Psoas muscle (tissue), 7 donors: ENCODE measurements at regions not wholly inside any gene's neighbourhood (a gene's known extent, or its start where the extent isn't known, plus 50 kb on each side); places are given as distances from the start of the nearest gene placed in this dataset.

ENCODE experiments used
- ATAC-seq, 4 donors: fragments of 200-7000 bp; cut with Tn5 transposase; one replicate each; pipeline ENCODE4 v1.9.1; 2020; ENCODE audit warnings: moderate library complexity in 3 of 4, mild to moderate bottlenecking in 2 of 4
- DNase-seq, 2 donors: peaks; one replicate each; pipeline ENCODE4 v3.0.0-alpha.2; 2020
- H3K27ac ChIP-seq: fragments of 200-600 bp; one replicate; pipeline ENCODE4 v1.8.0; 2022
- H3K27me3 ChIP-seq, 3 donors: fragments of 200-600 bp in 1 of 3; one replicate each; pipeline versions ENCODE4 v1.6.1 to v1.8.0; 2013 to 2022; ENCODE audit warnings: low read length in 2 of 3, mild to moderate bottlenecking in 2 of 3, moderate library complexity in 1 of 3; ENCODE audit not compliant: insufficient read depth in 3 of 3
- H3K36me3 ChIP-seq, 2 donors: fragments of 200-600 bp in 1 of 2; one replicate each; pipeline versions ENCODE4 v1.6.1 to v1.8.0; 2013 to 2022; ENCODE audit warnings: low read depth in 1 of 2, mild to moderate bottlenecking in 1 of 2, moderate library complexity in 1 of 2; ENCODE audit not compliant: insufficient read depth in 1 of 2
- H3K4me1 ChIP-seq: fragments of 200-600 bp; one replicate; pipeline ENCODE4 v1.8.0; 2022
- H3K4me3 ChIP-seq: fragments of 200-600 bp; one replicate; pipeline ENCODE4 v1.8.0; 2022; ENCODE audit warnings: mild to moderate bottlenecking
- H3K9me3 ChIP-seq: fragments of 200-600 bp; one replicate; pipeline ENCODE4 v1.8.0; 2022
- WGBS, 3 donors: extraction: QIAGEN DNeasy Blood & Tissue Kit; methylation state at CpG; one replicate each; pipeline versions ENCODE4 v1.1.6 to v1.1.7; 2013; 5-methylcytosine and 5-hydroxymethylcytosine counted together
- intact Hi-C, 2 donors: fragments of 100-400 bp; cut with DNase I; formaldehyde crosslinking; loops; one replicate each; pipeline versions ENCODE4 v1.11.0 to v1.14.2; 2022
- TF ChIP-seq, protein P1 (sequence below): fragments of 200-600 bp; IDR thresholded peaks from one replicate; pipeline ENCODE4 v1.8.0; 2022; ENCODE audit warnings: antibody characterized with exemption
- donor health status: healthy with polysubstance abuse.
- donor health status: DM: no; HTN: no; CAD: no; lungs with moderate emphysema.
- donor health status: Bipolar disorder and iron deficiency.
- donor health status: healthy.
- donor health status: DM: yes; HTN: yes; CAD: no.
- donor health status: DM: no; HTN: no; CAD: no.
- donor health status: DM: yes; HTN: yes; CAD: no.

DNA sequence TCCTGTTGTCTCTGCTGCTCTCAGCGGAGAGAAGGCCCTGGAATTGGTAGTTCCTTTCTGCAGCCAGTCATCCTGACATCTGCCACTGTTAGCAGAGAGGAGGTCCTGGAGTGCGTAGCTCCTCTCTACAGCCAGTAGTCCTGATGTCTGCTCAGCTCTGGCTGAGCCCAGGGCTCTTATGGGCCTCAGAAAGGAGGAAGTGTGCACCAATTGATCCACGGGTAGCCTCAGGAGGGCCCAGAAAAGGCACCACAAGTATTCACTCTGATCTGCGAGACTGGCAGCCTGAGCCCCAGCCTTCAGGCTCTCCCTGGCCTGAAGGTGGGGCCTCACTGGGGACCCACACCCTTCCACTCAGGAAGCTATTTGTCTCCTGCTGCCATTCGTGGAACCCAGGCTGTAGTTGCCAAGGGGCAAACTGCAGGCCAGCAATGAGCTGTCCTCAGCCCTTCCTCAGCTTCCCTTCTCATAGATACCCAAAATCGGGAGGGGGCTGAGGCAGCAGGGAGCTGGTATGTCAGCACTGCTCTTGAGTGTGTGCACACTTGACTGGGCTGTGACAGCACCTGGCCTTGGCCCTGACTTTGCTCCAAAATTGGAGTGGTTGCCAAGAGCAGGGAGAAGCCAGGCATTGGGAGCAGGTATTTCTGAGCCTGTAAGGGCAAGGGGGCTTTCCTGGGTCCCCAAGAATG, 1049.5 kb upstream of the ACO1 start:
- ATAC-seq: no peak
- H3K4me1 ChIP-seq: no peaks in the 10 kb centered on the region
- TF ChIP-seq, protein P1, sequence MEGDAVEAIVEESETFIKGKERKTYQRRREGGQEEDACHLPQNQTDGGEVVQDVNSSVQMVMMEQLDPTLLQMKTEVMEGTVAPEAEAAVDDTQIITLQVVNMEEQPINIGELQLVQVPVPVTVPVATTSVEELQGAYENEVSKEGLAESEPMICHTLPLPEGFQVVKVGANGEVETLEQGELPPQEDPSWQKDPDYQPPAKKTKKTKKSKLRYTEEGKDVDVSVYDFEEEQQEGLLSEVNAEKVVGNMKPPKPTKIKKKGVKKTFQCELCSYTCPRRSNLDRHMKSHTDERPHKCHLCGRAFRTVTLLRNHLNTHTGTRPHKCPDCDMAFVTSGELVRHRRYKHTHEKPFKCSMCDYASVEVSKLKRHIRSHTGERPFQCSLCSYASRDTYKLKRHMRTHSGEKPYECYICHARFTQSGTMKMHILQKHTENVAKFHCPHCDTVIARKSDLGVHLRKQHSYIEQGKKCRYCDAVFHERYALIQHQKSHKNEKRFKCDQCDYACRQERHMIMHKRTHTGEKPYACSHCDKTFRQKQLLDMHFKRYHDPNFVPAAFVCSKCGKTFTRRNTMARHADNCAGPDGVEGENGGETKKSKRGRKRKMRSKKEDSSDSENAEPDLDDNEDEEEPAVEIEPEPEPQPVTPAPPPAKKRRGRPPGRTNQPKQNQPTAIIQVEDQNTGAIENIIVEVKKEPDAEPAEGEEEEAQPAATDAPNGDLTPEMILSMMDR: no peak
- no peaks in the 10 kb centered on the region for H3K36me3 ChIP-seq
- intact Hi-C loops: no loop called here
- no peak for DNase-seq
- H3K27ac ChIP-seq: no peak overlapping the region
- H3K27me3 ChIP-seq: no peaks in the 10 kb centered on the region
- WGBS, 3 donors: 67 to 74% (median 69%) methylated on average over 6 of the region's 6 CpGs
- H3K4me3 ChIP-seq: no peak overlapping the region
- H3K9me3 ChIP-seq: peaks cover 4% of the 10 kb centered on the region

DNA sequence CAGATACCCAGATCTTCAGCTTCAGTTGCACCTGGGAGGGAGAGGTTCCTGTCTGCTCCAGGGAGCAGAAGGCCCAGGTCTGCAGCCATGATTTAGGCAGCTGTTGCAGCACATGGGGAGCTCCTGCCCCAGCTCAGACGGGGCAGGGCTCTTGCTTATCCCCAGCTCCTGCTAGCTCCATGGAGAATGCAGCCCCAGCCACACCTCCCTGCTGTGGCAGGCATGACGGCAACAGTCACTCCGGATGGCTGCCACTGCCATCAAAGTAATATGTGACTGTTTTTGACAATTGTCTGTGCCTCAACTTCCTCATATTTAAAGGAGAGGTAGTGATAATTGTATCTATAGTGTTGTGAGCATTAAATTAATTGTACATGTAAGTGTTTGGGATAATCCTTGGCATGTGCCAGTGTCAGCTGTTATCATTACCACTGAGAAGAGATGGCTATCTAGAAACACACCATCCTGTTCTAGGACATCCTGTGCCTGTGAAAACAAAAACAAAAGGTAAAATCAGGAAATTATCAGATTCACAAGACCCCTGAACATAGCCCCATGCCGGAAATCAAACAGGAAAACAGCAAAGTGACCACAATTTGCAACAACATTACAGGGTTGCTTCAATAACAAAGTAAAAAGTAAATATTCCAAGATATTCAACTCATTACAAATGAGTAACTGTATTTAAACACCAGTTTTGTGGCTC, 1048.8 kb upstream of the ACO1 start:
- H3K36me3 ChIP-seq: no peaks in the 10 kb centered on the region
- WGBS, 3 donors: 19 to 33% (median 30%) methylated on average over 4 of the region's 4 CpGs
- intact Hi-C loops: no loop called here
- no peak for ATAC-seq
- TF ChIP-seq, protein P1: no peak
- no peaks in the 10 kb centered on the region for H3K4me1 ChIP-seq
- peaks cover 4% of the 10 kb centered on the region for H3K9me3 ChIP-seq
- no peak overlapping the region for H3K27ac ChIP-seq
- no peak overlapping the region for H3K4me3 ChIP-seq
- H3K27me3 ChIP-seq: no peaks in the 10 kb centered on the region
- no peak for DNase-seq

DNA sequence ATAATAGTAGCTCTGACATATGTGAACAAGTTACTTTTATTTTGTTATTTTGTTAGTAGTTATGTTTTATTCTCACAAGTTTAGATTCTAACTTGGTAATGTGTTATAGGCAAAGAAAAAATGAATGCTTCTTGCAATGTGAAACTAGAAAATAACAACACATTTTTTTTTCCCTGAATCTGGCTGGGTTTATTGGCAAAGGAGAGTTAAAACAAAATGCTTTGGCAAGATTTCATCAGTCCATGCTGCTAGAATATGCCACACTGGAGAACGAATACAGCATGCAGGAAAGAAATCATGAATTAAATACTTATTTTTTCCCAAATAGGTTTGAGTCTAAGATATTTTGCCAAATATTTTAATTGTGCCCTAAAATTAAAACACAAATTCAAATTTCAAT, 1048.1 kb upstream of the ACO1 start:
- TF ChIP-seq, protein P1: no peak
- no peaks in the 10 kb centered on the region for H3K27me3 ChIP-seq
- H3K27ac ChIP-seq: no peak overlapping the region
- ATAC-seq (no peak), DNase-seq (no peak)
- H3K9me3 ChIP-seq: peaks cover 4% of the 10 kb centered on the region
- no peaks in the 10 kb centered on the region for H3K36me3 ChIP-seq
- WGBS, 3 donors: 6 to 9% (median 7%) methylated on average over 1 of the region's 1 CpG
- no peaks in the 10 kb centered on the region for H3K4me1 ChIP-seq
- intact Hi-C loops: no loop called here
- no peak overlapping the region for H3K4me3 ChIP-seq

DNA sequence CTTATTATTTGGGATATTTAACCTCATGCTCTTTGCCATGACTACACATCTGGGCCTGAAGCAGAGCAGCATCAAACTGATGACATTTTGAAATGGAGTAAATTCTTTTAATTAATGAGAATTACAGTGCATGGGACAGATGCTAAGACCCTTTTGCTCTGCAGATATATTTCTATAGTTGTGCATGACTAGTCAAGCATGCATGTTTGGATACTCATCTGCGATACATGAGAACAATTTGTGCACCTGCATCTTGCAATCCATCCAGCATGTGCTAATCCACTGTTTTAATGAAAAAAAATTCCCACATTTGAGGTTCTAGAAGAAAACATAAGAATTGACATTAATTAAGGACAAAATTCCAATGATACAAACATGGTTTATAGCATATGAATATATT, 1047.6 kb upstream of the ACO1 start:
- Histone ChIP-seq H3K27ac (no peak overlapping the region), H3K27me3 (no peaks in the 10 kb centered on the region), H3K4me3 (no peak overlapping the region), H3K9me3 (peaks cover 4% of the 10 kb centered on the region), H3K4me1 (no peaks in the 10 kb centered on the region), H3K36me3 (no peaks in the 10 kb centered on the region)
- 36 to 56% (median 47%) methylated on average over 1 of the region's 1 CpG for WGBS, 3 donors
- TF ChIP-seq, protein P1: no peak
- DNase-seq (no peak), ATAC-seq (no peak)
- intact Hi-C loops: no loop called here
